Activated naive CD8-positive, alpha-beta T cell (primary cell): ENCODE measurements at regions not wholly inside any gene's neighbourhood (a gene's known extent, or its start where the extent isn't known, plus 50 kb on each side); places are given as distances from the start of the nearest gene placed in this dataset.

Source experiments
- H3K27ac Mint-ChIP-seq: one replicate; pipeline ENCODE4 v1.8.0; 2021; ENCODE audit warnings: mixed read lengths
- H3K27me3 Mint-ChIP-seq: one replicate; pipeline ENCODE4 v1.8.0; 2021; ENCODE audit warnings: mixed read lengths
- H3K36me3 Mint-ChIP-seq: one replicate; pipeline ENCODE4 v1.8.0; 2021; ENCODE audit warnings: mixed read lengths
- H3K4me1 Mint-ChIP-seq: one replicate; pipeline ENCODE4 v1.8.0; 2021; ENCODE audit warnings: low read depth, mixed read lengths
- H3K4me3 Mint-ChIP-seq: one replicate; pipeline ENCODE4 v1.8.0; 2021; ENCODE audit warnings: mild to moderate bottlenecking, mixed read lengths
- H3K9me3 Mint-ChIP-seq: one replicate; pipeline ENCODE4 v1.8.0; 2021; ENCODE audit warnings: low read depth, mixed read lengths

DNA sequence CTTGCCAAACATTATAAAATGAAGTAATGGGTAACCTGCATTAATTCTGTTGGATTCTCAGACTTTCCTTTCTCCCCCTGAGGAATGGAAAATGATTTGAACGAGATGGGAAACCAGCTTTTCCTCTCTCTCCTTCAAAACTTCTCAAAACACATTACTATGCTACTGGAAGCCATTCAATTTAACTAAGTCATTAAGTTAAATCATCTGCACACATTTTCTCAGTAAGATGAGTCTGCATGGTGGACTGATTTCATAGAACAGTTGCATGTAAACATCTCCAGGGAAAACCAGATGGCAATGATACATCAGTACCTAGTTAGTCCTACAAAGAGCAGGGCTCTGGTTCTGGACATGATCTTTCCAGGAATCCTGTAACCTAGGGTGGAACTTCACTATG, 59.9 kb downstream of the BMP4 start:
- Mint-ChIP-seq H3K9me3 (no peaks in the 10 kb centered on the region), H3K4me1 (no peaks in the 10 kb centered on the region), H3K27me3 (peaks cover 7% of the 10 kb centered on the region), H3K4me3 (no peak overlapping the region), H3K36me3 (no peaks in the 10 kb centered on the region), H3K27ac (no peak overlapping the region)

DNA sequence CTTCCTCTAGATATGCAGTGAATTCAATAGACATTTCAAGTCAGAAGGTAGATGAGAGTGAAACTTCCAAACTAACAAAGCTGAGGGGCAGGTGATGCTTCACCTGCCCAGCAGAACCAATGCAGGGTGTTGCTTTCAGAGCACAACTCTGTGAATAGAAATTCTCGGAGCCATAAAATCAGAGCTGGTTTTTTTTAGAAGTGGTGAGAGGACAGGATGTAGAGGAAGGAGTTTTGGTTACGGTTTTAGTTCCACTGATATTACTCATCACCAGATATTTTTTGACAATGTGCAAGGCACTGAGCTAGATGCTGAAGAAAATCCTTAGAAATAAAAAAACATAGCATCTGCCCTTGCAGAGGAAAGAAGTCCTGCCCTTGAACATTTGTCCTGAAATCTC, 62.2 kb downstream of the BMP4 start:
- no peaks in the 10 kb centered on the region for H3K36me3 Mint-ChIP-seq
- H3K27ac Mint-ChIP-seq: no peak overlapping the region
- no peaks in the 10 kb centered on the region for H3K4me1 Mint-ChIP-seq
- H3K27me3 Mint-ChIP-seq: peaks cover 8% of the 10 kb centered on the region
- no peak overlapping the region for H3K4me3 Mint-ChIP-seq
- no peaks in the 10 kb centered on the region for H3K9me3 Mint-ChIP-seq

DNA sequence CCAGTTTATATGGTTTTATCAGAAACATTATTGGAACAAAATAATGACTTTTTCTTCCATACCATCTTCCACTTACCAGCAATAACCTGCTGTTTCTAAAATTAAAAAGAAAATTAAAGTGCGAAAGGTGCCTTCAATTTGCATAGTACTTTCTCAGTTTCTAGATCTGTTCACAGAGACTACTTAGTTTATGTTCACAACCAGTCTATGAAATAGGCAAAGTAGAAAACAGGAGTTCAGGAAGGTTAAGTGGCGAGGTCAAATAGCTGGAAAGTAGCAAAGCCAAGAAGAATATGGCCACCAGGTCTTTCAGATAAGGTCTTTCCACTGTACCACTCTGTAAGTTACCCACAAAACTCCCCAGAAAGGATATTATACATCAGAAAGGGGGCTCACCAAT, 63.3 kb downstream of the BMP4 start:
- H3K27me3 Mint-ChIP-seq: peaks cover 9% of the 10 kb centered on the region
- H3K9me3 Mint-ChIP-seq: peaks cover 6% of the 10 kb centered on the region
- H3K4me1 Mint-ChIP-seq: no peaks in the 10 kb centered on the region
- no peak overlapping the region for H3K4me3 Mint-ChIP-seq
- no peak overlapping the region for H3K27ac Mint-ChIP-seq
- H3K36me3 Mint-ChIP-seq: no peaks in the 10 kb centered on the region

DNA sequence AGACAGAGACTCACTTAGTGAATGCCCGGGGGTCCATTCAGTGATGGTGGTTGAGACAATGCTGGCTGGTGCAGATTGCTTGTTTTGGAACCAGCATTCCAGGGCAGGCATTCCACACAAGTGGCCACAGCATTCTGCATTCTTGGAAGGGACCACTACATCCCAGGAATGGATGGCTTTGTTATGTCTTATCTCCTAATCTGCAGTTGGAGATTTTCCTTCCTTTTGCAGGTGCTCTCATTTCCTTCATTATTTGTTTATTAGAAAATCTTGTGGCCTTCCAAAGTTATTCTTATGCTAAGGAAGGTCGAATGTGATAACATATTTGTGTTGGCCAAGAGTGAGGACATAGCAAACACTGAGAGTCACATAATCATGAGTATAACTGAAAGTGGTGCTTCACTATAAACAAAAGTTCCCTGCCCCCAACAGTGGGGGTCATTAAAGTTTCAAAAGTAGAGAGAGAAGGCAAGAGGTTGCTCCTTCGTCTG, 66.0 kb downstream of the BMP4 start:
- H3K27me3 Mint-ChIP-seq: peaks cover 9% of the 10 kb centered on the region
- H3K4me3 Mint-ChIP-seq: no peak overlapping the region
- H3K36me3 Mint-ChIP-seq: no peaks in the 10 kb centered on the region
- no peak overlapping the region for H3K27ac Mint-ChIP-seq
- peaks cover 8% of the 10 kb centered on the region for H3K9me3 Mint-ChIP-seq
- H3K4me1 Mint-ChIP-seq: no peaks in the 10 kb centered on the region

DNA sequence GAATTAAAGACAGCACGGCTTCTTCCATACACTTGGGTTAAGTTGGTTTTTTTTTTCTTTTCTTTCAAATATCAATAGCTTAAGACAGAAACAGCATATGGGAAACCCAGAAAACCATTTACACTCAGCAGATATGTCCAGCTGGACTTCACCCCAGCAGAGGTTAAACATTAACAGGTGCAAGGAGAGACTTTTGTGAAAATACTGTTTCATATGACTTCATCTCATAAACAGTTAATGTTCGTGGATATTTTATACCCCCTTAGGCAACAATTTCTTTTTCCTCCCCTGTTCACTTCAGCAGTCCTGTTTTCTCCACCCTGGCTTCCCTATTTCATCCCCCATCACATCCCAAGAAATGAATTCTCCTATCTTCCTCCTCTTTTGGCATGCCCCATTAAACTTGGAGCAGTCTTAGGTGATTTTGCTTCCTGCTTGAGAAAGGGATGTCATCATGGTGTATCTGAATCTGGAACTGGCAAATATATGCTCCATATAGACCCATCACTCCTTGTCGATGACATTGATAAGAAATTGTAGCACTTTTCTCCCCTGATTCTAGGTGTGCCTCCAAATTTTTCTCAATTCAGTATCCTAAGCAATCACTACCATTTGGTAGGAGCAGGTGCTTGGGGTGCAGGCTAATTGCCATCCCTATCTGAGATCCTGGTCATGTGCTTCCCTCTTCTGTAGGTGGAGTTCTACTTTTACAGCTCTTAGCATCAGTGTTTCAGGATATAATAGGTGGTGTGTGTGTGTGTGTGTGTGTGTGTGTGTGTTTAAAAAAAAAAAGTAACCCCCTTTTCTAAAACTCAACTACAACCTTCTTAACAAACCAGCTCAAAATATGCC, 67.9 kb downstream of the BMP4 start:
- H3K36me3 Mint-ChIP-seq: no peaks in the 10 kb centered on the region
- no peak overlapping the region for H3K4me3 Mint-ChIP-seq
- H3K4me1 Mint-ChIP-seq: no peaks in the 10 kb centered on the region
- peaks cover 8% of the 10 kb centered on the region for H3K9me3 Mint-ChIP-seq
- H3K27me3 Mint-ChIP-seq: peaks cover 9% of the 10 kb centered on the region
- no peak overlapping the region for H3K27ac Mint-ChIP-seq

DNA sequence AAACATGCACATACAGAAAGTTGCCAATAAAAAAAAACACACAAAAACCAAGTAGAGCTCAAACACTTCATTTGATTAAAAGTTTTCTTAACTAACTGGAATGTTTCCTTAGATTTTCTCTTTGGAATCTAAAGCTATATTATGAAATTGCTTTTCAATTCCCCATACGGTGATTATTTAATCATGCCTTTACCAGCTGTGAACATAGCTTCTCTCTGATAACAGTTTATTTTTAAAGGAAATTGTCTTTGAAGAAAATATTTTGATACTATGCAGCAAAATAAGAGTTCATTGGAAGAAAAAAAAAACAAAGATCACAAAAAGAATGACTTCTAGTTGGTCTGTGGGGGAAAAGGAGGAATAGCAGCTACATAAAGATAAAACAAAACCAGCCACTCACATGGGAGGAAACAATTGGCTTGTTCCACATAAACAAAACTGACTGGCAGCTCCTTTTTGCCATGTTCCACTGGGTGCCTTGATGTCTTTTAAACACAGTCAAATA, 71.4 kb downstream of the BMP4 start:
- Mint-ChIP-seq H3K36me3 (no peaks in the 10 kb centered on the region), H3K27ac (no peak overlapping the region), H3K4me1 (no peaks in the 10 kb centered on the region), H3K9me3 (peaks cover 8% of the 10 kb centered on the region), H3K4me3 (no peak overlapping the region), H3K27me3 (peaks cover 12% of the 10 kb centered on the region)

DNA sequence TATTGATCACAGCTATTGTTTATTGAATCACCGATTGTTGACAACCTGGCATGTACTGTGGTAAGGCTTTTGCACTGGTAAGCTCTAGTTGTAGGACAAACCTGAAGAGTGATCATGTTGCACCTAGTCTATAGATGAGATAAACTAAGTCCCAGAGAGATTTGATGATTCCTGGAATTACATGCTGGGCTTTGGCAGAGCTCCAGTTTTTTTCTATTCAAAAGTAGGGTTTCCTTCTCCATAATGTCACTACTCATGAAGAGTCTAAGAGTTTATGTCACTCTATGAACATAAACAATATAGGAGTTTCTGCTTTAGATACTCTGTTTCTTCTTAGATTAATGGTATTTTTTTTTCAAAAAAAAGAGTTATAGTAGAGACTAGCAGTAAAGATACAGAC, 72.0 kb downstream of the BMP4 start:
- Mint-ChIP-seq H3K9me3 (peaks cover 8% of the 10 kb centered on the region), H3K36me3 (no peaks in the 10 kb centered on the region), H3K27ac (no peak overlapping the region), H3K4me3 (no peak overlapping the region), H3K4me1 (no peaks in the 10 kb centered on the region), H3K27me3 (peaks cover 10% of the 10 kb centered on the region)

DNA sequence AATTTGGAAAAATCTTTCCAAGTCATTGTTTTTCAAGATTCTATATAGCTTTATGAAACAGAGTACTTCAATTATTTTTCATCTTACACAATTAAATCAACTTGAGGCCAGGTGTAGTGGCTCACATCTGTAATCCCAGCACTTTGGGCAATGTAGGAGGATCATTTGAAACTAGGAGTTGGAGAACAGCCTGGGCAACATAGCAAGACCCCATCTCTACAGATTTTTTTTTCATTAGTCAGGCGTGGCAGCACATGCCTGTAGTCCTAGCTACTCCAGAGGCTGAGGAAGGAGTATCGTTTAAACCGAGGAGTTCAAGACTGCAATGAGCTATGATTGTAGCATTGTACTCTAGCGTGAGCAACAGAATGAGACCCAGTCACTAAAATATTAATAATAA, 72.9 kb downstream of the BMP4 start:
- Mint-ChIP-seq H3K27me3 (peaks cover 9% of the 10 kb centered on the region), H3K4me3 (no peak overlapping the region), H3K9me3 (peaks cover 6% of the 10 kb centered on the region), H3K27ac (no peak overlapping the region), H3K36me3 (no peaks in the 10 kb centered on the region), H3K4me1 (no peaks in the 10 kb centered on the region)

DNA sequence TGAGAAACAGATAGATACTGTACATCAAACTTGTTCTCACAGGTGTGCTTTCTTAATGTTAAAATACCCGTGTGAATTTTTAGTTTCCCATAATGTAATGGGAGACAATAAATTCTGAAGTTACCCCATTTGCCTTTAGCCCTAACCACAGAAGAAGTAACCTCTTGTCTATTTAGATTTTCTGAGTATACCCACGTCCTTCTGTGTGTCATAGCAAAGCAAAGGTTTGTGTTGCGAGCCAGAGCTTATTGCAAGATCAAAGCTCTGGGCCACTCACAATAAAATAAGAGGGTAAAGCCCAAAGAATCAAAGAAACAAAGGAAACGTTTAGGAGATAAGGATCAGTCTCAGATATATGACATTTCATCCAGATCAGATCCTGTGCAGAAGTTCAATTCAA, 73.9 kb downstream of the BMP4 start:
- no peaks in the 10 kb centered on the region for H3K4me1 Mint-ChIP-seq
- no peaks in the 10 kb centered on the region for H3K36me3 Mint-ChIP-seq
- peaks cover 8% of the 10 kb centered on the region for H3K27me3 Mint-ChIP-seq
- no peaks in the 10 kb centered on the region for H3K9me3 Mint-ChIP-seq
- H3K4me3 Mint-ChIP-seq: no peak overlapping the region
- no peak overlapping the region for H3K27ac Mint-ChIP-seq

DNA sequence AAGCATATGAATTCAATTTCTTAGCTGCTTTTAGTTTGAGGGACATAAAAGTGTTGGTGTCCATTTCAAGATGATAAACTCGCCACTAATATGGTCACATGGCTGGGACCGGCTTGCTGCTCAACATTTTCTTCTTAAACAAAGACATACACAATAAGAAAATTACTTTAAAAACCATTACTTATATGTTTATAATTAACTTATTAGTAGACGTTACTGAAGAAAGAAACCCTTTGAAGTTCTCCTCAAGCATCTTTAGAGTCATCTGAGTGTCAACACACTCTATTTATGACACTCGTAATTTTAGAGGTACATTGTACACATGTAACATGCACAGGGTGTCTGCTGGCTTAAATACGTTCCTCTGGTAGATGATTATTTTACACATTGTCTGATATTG, 74.7 kb downstream of the BMP4 start:
- H3K9me3 Mint-ChIP-seq: no peaks in the 10 kb centered on the region
- no peak overlapping the region for H3K27ac Mint-ChIP-seq
- no peak overlapping the region for H3K4me3 Mint-ChIP-seq
- no peaks in the 10 kb centered on the region for H3K36me3 Mint-ChIP-seq
- H3K27me3 Mint-ChIP-seq: peaks cover 8% of the 10 kb centered on the region
- H3K4me1 Mint-ChIP-seq: no peaks in the 10 kb centered on the region

DNA sequence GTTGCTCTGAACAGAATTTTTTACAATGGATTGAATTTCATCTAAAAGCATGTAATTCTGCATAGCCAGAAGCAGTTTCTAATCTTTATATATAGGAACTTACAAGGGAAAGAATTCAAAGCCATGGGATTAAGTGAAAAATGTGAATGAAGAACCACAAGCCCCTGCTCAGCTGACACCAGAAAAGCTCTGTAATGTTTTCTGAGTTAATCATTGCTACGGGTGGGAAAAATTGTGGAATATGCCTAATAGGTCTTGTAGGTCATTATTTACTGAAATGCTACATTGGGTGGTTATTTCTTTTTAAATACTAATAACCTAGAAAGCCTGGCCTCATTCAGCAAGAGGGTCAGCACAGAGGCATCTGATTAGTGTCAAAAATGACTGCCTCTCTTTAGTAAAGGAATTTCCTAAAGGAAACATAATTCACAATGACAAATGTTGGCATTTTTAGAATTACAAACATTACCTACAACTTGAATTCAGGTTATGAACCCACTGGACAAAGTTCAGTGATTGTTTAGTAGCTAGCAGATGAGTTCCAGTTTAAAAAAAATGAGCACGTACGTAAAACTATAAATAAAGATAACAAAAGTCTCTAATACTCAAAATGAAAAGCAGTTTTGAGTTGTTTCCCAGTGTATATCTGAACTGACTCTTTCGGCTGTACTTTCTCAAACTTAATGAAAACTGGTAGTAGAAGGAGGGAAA, 75.3 kb downstream of the BMP4 start:
- Mint-ChIP-seq H3K27ac (no peak overlapping the region), H3K36me3 (no peaks in the 10 kb centered on the region)

DNA sequence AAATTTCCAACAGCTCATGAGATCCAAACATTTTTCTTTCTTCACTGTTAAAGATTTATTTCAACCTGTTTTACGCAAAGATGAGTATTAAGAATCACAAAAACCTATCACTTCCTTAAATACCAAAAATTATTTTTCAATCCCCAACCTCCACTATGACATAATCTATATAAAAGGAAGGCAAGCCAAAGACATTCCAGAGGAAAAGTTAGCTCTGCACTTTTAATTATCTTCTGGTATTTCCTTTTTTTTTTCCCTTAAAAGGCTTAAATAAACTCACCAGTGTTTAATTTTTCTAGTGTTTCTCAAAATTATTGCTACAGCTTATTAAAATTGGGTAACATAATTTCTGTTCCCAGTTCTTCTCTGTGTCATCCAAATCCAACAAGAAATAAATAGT, 75.9 kb downstream of the BMP4 start:
- H3K4me1 Mint-ChIP-seq: no peaks in the 10 kb centered on the region
- H3K9me3 Mint-ChIP-seq: peaks cover 8% of the 10 kb centered on the region
- no peaks in the 10 kb centered on the region for H3K36me3 Mint-ChIP-seq
- H3K4me3 Mint-ChIP-seq: no peak overlapping the region
- peaks cover 9% of the 10 kb centered on the region for H3K27me3 Mint-ChIP-seq
- H3K27ac Mint-ChIP-seq: no peak overlapping the region

More for the DNA sequence above, 75.3 kb downstream of the BMP4 start:
- no peak overlapping the region for H3K4me3 Mint-ChIP-seq
- H3K27me3 Mint-ChIP-seq: peaks cover 9% of the 10 kb centered on the region
- peaks cover 6% of the 10 kb centered on the region for H3K9me3 Mint-ChIP-seq
- H3K4me1 Mint-ChIP-seq: no peaks in the 10 kb centered on the region

DNA sequence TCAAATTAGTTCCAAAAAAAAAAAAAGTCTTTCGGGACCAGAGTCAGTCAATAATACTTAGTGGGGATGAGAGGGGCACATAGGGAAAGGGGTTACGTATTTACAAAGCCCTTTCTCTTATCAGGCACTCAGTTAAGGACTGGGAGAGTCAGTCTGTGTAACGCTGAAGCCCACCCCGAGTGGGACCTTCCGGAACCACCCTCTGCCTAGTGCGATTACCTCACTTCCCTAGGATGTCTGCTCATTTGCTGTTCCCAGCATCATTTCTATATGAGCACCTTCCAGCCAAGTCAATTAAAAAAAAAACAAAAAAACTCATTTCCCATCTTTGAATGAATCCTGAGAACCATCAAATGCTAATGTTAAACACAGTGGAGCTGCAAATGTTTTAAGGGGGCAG, 76.9 kb downstream of the BMP4 start:
- H3K4me3 Mint-ChIP-seq: no peak overlapping the region
- no peak overlapping the region for H3K27ac Mint-ChIP-seq
- H3K27me3 Mint-ChIP-seq: peaks cover 14% of the 10 kb centered on the region
- no peaks in the 10 kb centered on the region for H3K36me3 Mint-ChIP-seq
- H3K9me3 Mint-ChIP-seq: peaks cover 11% of the 10 kb centered on the region
- no peaks in the 10 kb centered on the region for H3K4me1 Mint-ChIP-seq

DNA sequence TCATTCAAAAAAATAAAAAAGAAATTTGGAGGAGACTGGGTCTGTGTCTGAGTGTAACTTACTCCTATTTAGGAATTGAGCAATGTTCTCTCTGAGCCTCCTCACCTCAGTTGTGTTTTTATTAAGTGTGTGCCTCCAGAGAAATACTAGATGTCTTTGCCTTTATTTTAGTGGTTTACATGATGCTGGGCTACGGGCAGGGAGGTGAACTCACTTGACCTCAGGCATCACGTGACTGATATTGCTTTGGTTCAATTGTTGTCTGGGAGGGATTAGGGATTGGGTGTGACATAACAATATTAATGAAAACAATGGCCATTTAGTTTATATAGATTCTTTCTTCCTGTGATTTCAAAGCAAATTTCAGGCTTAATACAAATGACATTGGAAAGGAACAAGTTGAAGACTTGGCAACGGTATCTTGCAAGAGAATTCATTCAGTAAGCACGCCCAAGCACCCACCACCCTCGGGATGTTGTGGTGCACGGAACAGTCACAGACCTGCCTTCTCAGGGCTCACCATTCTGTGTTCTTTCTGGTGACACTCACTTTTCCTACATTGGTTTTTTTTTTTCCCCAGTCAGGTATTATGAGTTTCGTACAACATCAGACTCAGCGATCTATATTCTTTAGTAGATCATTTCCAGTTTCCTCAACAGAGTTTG, 77.5 kb downstream of the BMP4 start:
- no peaks in the 10 kb centered on the region for H3K4me1 Mint-ChIP-seq
- no peak overlapping the region for H3K27ac Mint-ChIP-seq
- H3K9me3 Mint-ChIP-seq: peaks cover 11% of the 10 kb centered on the region
- no peak overlapping the region for H3K4me3 Mint-ChIP-seq
- H3K27me3 Mint-ChIP-seq: peaks cover 14% of the 10 kb centered on the region
- H3K36me3 Mint-ChIP-seq: no peaks in the 10 kb centered on the region

DNA sequence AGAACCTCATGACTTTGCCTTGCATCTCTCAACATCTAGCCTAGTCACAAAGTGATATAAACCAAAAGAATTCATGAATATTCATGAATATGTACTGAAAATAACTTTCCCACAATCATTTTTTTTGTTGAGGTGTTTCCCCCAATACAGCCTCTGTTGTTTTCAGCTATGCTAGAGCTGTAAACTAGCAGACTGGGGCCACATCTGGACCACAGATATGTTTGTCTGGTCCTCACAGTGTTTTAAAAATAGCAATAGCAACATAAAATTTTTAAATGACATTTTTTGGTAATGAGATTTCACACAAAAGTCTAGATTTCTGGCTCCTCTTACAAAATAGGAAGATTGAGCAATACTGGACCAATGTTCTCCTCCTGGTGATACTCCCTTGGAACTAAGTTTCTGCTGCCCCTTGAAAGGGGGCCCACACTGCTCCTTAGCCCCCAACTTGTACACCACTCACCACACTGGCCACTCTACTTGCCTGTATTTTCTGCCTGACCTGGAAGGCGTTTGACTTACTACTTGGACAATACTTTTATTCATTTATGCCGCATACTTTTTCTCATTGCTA, 81.2 kb downstream of the BMP4 start:
- Mint-ChIP-seq H3K36me3 (no peaks in the 10 kb centered on the region), H3K9me3 (peaks cover 11% of the 10 kb centered on the region), H3K27ac (no peak overlapping the region), H3K27me3 (peaks cover 15% of the 10 kb centered on the region), H3K4me1 (no peaks in the 10 kb centered on the region), H3K4me3 (no peak overlapping the region)
